HepG2 (cell line): ENCODE measurements at regions not wholly inside any gene's neighbourhood (a gene's known extent, or its start where the extent isn't known, plus 50 kb on each side); places are given as distances from the start of the nearest gene placed in this dataset.

ENCODE experiments used
- CERS6 ChIP-seq: sonication (generic); formaldehyde crosslinking; IDR thresholded peaks from 2 replicates; pipeline ENCODE4 v1.5.0; 2020; ENCODE audit warnings: missing genetic modification reagents
- CHD4 ChIP-seq: fragments of 200-600 bp; sonication (generic); IDR thresholded peaks from 2 replicates; pipeline ENCODE4 v1.7.0; 2017; ENCODE audit warnings: mild to moderate bottlenecking, low read length, borderline replicate concordance
- HDAC2 ChIP-seq: sonication (generic); formaldehyde crosslinking; IDR thresholded peaks from 2 replicates; pipeline ENCODE4 v1.4.0; 2020; ENCODE audit warnings: missing genetic modification reagents
- HNRNPH1 ChIP-seq: fragments of 200-400 bp; formaldehyde crosslinking; optimal IDR thresholded peaks from 2 replicates; pipeline ENCODE3; 2017; ENCODE audit warnings: mild to moderate bottlenecking, low read depth, low read length
- MTA3 ChIP-seq: sonication (generic); formaldehyde crosslinking; IDR thresholded peaks from 2 replicates; pipeline ENCODE4 v1.4.0; 2020; ENCODE audit warnings: missing genetic modification reagents
- RNF219 ChIP-seq: sonication (generic); formaldehyde crosslinking; IDR thresholded peaks from 2 replicates; pipeline ENCODE4 v1.5.0; 2020; ENCODE audit warnings: mild to moderate bottlenecking, missing genetic modification reagents
- XBP1 ChIP-seq: sonication (generic); formaldehyde crosslinking; IDR thresholded peaks from 2 replicates; pipeline ENCODE4 v1.5.0; 2020; ENCODE audit warnings: missing genetic modification reagents
- ZNF20 ChIP-seq: sonication (generic); formaldehyde crosslinking; IDR thresholded peaks from 2 replicates; pipeline ENCODE4 v1.4.0; 2020; ENCODE audit warnings: mild to moderate bottlenecking, moderate library complexity, missing genetic modification reagents
- ZZZ3 ChIP-seq: sonication (generic); formaldehyde crosslinking; IDR thresholded peaks from 2 replicates; pipeline ENCODE4 v1.4.0; 2020; ENCODE audit warnings: missing genetic modification reagents, mild to moderate bottlenecking, borderline replicate concordance
- TF ChIP-seq, protein P1 (sequence below): sonication (generic); formaldehyde crosslinking; IDR thresholded peaks from 2 replicates; pipeline ENCODE4 v1.5.1; 2020; ENCODE audit warnings: missing genetic modification reagents, mild to moderate bottlenecking, borderline replicate concordance
- TF ChIP-seq, protein P2 (sequence below): sonication (generic); formaldehyde crosslinking; IDR thresholded peaks from 2 replicates; pipeline ENCODE4 v1.4.0; 2020; ENCODE audit warnings: missing genetic modification reagents

DNA sequence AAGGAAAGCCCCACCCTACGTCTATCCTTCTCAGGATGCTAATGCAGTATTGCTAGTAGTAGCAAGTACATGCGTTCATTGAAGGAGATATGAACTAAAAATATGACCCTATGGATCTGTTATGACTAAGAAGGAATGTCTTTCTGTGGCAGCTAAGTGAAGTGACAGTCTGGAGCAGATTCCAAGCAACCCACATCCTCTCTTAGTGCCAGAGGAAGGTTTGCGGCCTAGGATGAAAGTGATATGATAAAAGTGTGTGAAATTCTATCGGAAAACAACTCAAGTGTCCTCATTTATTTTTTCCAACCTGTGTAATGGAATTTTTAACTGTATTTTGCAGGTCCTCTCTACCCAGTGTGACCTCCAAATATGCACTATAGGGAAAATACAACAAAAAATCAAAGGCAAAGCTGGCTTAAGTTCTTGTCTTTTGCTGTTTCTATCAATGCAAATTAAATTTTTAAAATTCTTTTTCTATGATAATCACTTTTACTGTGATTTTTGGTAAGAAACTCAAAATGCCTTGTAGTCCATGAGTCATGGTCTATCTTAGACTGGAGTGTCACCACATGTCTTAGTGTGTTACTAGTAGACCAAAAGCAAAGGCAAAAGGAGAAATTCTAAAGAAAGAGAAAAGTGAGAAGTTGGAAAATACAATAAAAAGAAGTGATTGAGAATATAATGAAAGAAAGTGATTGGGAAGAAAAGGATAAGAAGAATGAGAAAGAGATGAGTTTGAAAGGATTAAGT lies 161.2 kb upstream of the TMCO5A start:
- TF ChIP-seq CHD4 (no peak), MTA3 (CRISPR knock-in tag) (no peak), RNF219 (no peak), ZNF20 (CRISPR knock-in tag) (no peak), HDAC2 (CRISPR knock-in tag) (no peak), CERS6 (CRISPR knock-in tag) (no peak), HNRNPH1 (no peak), XBP1 (CRISPR knock-in tag) (no peak), ZZZ3 (no peak)
- TF ChIP-seq, protein P1, sequence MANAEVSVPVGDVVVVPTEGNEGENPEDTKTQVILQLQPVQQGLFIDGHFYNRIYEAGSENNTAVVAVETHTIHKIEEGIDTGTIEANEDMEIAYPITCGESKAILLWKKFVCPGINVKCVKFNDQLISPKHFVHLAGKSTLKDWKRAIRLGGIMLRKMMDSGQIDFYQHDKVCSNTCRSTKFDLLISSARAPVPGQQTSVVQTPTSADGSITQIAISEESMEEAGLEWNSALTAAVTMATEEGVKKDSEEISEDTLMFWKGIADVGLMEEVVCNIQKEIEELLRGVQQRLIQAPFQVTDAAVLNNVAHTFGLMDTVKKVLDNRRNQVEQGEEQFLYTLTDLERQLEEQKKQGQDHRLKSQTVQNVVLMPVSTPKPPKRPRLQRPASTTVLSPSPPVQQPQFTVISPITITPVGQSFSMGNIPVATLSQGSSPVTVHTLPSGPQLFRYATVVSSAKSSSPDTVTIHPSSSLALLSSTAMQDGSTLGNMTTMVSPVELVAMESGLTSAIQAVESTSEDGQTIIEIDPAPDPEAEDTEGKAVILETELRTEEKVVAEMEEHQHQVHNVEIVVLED (CRISPR knock-in tag), result no peak
- TF ChIP-seq, protein P2, sequence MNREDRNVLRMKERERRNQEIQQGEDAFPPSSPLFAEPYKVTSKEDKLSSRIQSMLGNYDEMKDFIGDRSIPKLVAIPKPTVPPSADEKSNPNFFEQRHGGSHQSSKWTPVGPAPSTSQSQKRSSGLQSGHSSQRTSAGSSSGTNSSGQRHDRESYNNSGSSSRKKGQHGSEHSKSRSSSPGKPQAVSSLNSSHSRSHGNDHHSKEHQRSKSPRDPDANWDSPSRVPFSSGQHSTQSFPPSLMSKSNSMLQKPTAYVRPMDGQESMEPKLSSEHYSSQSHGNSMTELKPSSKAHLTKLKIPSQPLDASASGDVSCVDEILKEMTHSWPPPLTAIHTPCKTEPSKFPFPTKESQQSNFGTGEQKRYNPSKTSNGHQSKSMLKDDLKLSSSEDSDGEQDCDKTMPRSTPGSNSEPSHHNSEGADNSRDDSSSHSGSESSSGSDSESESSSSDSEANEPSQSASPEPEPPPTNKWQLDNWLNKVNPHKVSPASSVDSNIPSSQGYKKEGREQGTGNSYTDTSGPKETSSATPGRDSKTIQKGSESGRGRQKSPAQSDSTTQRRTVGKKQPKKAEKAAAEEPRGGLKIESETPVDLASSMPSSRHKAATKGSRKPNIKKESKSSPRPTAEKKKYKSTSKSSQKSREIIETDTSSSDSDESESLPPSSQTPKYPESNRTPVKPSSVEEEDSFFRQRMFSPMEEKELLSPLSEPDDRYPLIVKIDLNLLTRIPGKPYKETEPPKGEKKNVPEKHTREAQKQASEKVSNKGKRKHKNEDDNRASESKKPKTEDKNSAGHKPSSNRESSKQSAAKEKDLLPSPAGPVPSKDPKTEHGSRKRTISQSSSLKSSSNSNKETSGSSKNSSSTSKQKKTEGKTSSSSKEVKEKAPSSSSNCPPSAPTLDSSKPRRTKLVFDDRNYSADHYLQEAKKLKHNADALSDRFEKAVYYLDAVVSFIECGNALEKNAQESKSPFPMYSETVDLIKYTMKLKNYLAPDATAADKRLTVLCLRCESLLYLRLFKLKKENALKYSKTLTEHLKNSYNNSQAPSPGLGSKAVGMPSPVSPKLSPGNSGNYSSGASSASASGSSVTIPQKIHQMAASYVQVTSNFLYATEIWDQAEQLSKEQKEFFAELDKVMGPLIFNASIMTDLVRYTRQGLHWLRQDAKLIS, result no peak
